Activated T-cell treated with anti-CD3 and anti-CD28 coated beads, Interleukin-2, amount 50 U/mL, for 24 hours (primary cell): ENCODE measurements at regions not wholly inside any gene's neighbourhood (a gene's known extent, or its start where the extent isn't known, plus 50 kb on each side); places are given as distances from the start of the nearest gene placed in this dataset.
"Not testable (repeated sequence)": the region's sequence is repeated elsewhere in the genome, so short reads cannot be mapped to it uniquely, and the experiment has no call there.

ENCODE experiments used
- DNase-seq: peaks from one replicate; pipeline ENCODE4 v3.0.0-alpha.2; 2020
- H3K27ac Mint-ChIP-seq: 2 replicates; pipeline ENCODE4 v1.8.0; 2020; ENCODE audit warnings: mild to moderate bottlenecking, mixed read lengths
- H3K27me3 Mint-ChIP-seq: 2 replicates; pipeline ENCODE4 v1.8.0; 2020; ENCODE audit warnings: mixed read lengths
- H3K36me3 Mint-ChIP-seq: 2 replicates; pipeline ENCODE4 v1.8.0; 2020; ENCODE audit warnings: low read depth, mixed read lengths
- H3K4me1 Mint-ChIP-seq: 2 replicates; pipeline ENCODE4 v1.8.0; 2020; ENCODE audit warnings: low read depth, mixed read lengths
- H3K4me3 Mint-ChIP-seq: 2 replicates; pipeline ENCODE4 v1.8.0; 2020; ENCODE audit warnings: mild to moderate bottlenecking, moderate library complexity, mixed read lengths
- H3K9me3 Mint-ChIP-seq: 2 replicates; pipeline ENCODE4 v1.8.0; 2020; ENCODE audit warnings: mixed read lengths

DNA sequence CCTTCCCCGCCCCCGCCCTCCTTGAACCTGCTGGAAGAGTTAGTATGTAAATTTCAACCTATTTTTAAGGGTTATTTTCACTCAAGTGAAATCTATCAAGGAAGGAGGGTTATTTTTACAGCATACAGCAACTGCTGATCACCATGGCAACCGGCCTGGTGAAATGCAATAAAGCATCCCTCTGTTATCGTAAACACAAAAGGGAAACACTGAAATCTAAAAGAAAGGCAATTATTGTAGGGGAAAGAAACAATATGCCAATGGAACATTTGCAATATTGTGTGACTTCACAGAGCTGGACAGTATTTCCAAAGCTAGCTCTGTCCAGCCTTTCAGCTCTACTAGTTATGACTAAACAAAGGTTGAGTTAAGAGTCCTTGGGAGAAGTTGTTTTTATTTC lies 588.3 kb upstream of the PBX1 start:
- Mint-ChIP-seq H3K9me3 (peaks cover 19% of the 10 kb centered on the region), H3K4me3 (no peak overlapping the region), H3K36me3 (no peaks in the 10 kb centered on the region), H3K4me1 (no peaks in the 10 kb centered on the region), H3K27me3 (no peaks in the 10 kb centered on the region), H3K27ac (no peak overlapping the region)
- DNase-seq, result no peak

DNA sequence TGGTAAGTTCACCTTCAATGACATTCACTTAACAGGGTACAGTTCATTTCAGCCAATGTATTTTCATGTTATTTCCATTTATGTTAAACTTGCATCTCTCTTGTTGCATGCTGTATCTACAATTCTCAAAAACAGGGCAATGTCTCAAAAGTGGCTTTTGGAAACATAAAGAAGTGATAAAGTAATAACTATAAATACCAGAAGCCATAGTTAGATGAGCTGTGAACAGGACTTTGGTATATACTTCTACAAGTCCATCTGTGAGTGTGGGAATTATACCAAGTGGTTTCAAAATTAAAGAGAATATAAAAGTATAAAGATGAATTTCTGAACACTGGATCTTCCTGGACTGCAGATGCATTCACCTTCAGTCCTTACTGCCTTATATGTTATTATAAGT lies 585.4 kb upstream of the PBX1 start:
- H3K4me3 Mint-ChIP-seq, result no peak overlapping the region
- no peaks in the 10 kb centered on the region for H3K27me3 Mint-ChIP-seq
- no peaks in the 10 kb centered on the region for H3K36me3 Mint-ChIP-seq
- no peak for DNase-seq
- no peak overlapping the region for H3K27ac Mint-ChIP-seq
- no peaks in the 10 kb centered on the region for H3K4me1 Mint-ChIP-seq
- peaks cover 20% of the 10 kb centered on the region for H3K9me3 Mint-ChIP-seq

DNA sequence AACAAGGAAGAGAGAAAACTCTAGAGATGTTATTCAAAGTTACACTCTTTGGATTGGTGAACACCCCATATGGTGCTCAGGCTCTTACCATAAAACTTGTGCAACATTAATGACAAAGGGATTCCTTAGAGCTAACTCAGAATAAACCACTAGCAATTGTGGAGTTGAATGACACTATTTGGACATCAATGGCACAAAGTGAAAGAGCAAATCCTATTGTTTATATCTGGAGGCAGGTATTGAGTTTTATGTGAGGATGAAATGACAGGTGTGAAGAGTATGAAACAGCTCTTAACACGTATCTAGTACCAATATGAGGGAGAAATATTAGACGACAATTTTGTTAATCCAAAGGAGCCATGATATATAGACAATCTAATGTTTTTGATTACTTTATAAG lies 584.9 kb upstream of the PBX1 start:
- peaks cover 19% of the 10 kb centered on the region for H3K9me3 Mint-ChIP-seq

DNA sequence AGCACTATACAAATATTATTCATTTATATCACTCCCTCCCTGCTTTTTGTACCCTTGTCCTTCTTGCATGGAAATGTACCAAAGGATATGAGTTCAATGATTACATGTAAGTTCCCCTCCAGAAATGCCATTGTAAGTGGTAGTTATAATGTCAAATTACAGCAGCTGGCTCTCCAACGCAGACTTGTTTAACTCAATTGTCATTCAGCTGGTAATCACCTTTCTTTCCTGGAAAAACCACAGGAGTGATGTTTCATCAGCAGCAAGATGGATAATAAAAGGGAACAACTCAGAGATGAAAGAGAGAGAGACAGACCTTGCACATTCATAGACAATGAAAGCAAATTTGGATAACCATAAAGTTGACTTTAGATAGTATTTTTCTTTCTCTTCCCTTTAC lies 578.6 kb upstream of the PBX1 start:
- Mint-ChIP-seq H3K9me3 (peaks cover 17% of the 10 kb centered on the region), H3K27ac (no peak overlapping the region), H3K4me1 (no peaks in the 10 kb centered on the region), H3K27me3 (no peaks in the 10 kb centered on the region), H3K4me3 (no peak overlapping the region), H3K36me3 (no peaks in the 10 kb centered on the region)
- DNase-seq, result no peak

More for the DNA sequence above, 584.9 kb upstream of the PBX1 start:
- no peak for DNase-seq
- Mint-ChIP-seq H3K27me3 (no peaks in the 10 kb centered on the region), H3K4me1 (no peaks in the 10 kb centered on the region), H3K36me3 (no peaks in the 10 kb centered on the region), H3K27ac (no peak overlapping the region), H3K4me3 (no peak overlapping the region)

DNA sequence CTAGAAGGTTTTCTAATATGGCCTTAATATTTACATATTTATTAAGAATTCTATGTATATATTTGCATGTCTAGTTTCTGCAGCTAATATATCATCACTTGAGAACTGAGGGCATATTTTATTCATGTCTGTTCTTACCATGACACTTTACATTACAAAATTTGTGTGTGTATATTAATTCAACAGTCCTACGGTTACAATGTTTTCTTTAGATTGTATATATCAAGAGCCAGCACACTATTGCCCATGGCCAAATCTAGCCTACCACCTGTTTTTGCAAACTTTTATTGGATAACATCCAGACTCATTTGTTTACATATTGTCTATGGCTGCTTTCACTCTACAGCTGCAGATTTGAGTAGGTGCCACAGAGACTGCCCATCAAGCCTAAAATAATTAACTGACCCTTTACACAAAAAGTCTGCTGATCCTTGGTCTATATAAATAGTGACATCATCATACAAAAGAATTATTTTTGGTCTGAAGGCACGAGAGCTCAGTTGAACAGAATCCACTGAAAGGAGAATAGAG lies 577.4 kb upstream of the PBX1 start:
- Mint-ChIP-seq H3K27me3 (no peaks in the 10 kb centered on the region), H3K4me3 (no peak overlapping the region), H3K9me3 (peaks cover 17% of the 10 kb centered on the region), H3K27ac (no peak overlapping the region), H3K4me1 (no peaks in the 10 kb centered on the region), H3K36me3 (no peaks in the 10 kb centered on the region)
- no peak for DNase-seq

DNA sequence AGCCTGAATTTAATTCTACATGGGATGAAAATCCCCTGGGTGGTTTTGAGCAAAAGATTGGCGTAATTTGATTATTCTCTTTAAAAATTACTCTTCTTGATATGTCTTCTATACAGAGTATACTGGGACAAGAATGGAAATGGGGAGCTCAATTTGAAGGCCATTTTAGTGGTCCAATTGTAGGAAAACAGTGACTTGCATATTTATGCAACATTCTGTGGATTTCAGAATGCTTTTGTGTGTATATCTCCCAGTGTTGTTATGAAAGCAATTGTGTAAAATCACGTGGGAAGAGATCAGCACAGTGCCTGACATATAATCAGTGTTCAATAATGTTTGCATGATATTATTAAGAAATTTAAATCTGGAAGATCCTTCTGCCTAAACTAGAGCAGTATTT lies 575.9 kb upstream of the PBX1 start:
- H3K9me3 Mint-ChIP-seq, result peaks cover 13% of the 10 kb centered on the region

DNA sequence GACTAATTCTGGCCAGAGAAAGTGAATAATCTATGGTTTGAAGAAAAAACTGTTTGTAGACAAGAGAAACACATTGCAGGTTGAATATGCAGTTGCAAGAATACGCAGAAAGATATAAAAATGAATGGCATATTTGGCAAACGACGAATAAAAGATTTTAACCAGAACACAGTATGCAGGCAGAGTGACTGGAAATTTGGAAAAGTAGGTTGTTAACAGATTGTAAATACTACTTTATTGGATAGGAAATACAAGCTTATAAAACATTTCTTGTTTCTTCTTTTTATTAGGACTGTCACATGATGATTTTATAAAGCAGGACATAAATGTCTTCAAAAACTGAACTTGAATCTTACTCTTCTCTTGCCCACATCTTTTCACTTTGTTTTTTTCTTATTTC lies 573.3 kb upstream of the PBX1 start:
- H3K9me3 Mint-ChIP-seq, result peaks cover 10% of the 10 kb centered on the region
- H3K27ac Mint-ChIP-seq, result no peak overlapping the region
- DNase-seq, result no peak
- no peak overlapping the region for H3K4me3 Mint-ChIP-seq
- no peaks in the 10 kb centered on the region for H3K27me3 Mint-ChIP-seq
- H3K36me3 Mint-ChIP-seq, result no peaks in the 10 kb centered on the region
- H3K4me1 Mint-ChIP-seq, result no peaks in the 10 kb centered on the region

More for the DNA sequence above, 575.9 kb upstream of the PBX1 start:
- H3K27ac Mint-ChIP-seq, result no peak overlapping the region
- H3K36me3 Mint-ChIP-seq, result no peaks in the 10 kb centered on the region
- DNase-seq, result no peak
- H3K27me3 Mint-ChIP-seq, result no peaks in the 10 kb centered on the region
- no peak overlapping the region for H3K4me3 Mint-ChIP-seq
- no peaks in the 10 kb centered on the region for H3K4me1 Mint-ChIP-seq

DNA sequence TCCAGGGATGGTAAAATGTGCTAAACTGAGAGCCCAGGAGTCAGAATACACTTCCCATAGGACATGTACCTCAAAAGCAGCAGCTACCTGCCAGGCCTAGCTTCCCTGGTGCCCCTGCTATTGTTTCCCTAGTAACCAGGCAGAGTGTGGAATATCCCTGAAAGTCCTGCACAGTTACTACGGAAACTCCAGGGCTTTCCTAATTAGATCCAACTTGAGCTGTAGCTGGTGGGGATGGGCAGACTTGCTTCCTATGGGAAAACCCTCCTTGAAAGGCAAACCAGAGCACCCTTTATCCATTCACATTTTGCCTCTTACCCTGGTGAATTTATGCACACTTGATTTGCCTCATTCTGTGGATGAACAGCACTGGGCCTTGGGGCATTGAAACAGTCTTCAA lies 559.9 kb upstream of the PBX1 start:
- Mint-ChIP-seq H3K27me3 (no peaks in the 10 kb centered on the region), H3K27ac (no peak overlapping the region), H3K9me3 (peaks cover 41% of the 10 kb centered on the region), H3K4me3 (no peak overlapping the region), H3K36me3 (no peaks in the 10 kb centered on the region), H3K4me1 (no peaks in the 10 kb centered on the region)
- DNase-seq, result no peak

DNA sequence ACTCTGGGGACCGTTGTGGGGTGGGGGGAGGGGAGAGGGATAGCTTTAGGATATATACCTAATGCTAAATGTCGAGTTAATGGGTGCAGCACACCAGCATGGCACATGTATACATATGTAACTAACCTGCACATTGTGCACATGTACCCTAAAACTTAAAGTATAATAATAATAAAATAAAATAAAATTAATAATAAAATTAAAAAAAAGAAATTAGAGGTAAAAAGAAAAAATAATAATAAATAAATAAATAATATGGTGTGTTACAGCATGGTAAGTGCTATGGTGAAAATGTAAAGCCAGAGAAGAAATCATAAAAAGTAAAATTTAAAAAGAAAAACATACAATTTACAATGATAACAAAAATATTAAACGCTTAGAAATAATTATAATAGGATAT lies 552.8 kb upstream of the PBX1 start:
- not testable (repeated sequence) for DNase-seq

DNA sequence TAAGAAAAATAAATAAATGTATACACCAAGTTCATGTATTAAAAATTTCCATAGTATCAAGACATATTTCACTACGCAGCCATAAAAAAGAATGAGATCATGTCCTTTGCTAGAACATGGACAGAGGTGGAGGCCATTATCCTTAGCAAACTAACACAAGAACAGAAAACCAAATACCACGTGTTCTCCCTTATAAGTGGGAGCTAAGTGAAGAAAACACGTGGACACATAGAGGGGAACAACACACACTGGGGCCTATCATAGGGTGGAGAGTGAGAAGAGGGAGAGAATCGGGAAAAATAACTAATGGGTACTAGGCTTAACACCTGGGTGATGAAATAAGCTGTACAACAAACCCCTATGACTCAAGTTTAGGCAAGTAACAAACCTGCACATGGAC lies 552.4 kb upstream of the PBX1 start:
- Mint-ChIP-seq H3K9me3 (peaks cover 42% of the 10 kb centered on the region), H3K4me3 (no peak overlapping the region), H3K27me3 (no peaks in the 10 kb centered on the region), H3K27ac (no peak overlapping the region), H3K4me1 (no peaks in the 10 kb centered on the region), H3K36me3 (no peaks in the 10 kb centered on the region)
- DNase-seq, result no peak

More for the DNA sequence above, 552.8 kb upstream of the PBX1 start:
- not testable (repeated sequence) for H3K27ac Mint-ChIP-seq, H3K36me3 Mint-ChIP-seq, H3K4me1 Mint-ChIP-seq, H3K27me3 Mint-ChIP-seq, H3K4me3 Mint-ChIP-seq
- H3K9me3 Mint-ChIP-seq, result peaks cover 42% of the 10 kb centered on the region

DNA sequence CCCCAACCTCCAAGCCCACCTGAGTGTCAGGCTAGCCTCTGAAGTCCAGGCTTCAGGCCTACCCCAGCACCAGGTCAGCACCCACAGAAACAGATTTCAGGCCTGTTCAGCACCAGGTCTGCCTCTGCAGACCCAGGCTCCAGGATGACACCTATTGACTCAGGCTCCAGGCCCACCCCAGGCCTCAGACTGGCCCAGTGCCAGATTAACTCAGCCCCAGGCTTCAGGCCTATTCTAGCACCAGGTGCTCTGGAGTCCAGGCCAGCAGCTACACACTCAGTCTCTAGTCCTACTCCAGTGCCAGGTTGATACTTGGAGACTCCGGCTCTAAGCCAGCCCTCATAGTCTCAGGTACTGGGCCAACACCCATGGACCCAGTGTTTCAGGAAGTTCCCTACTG lies 541.7 kb upstream of the PBX1 start:
- H3K4me1 Mint-ChIP-seq, result no peaks in the 10 kb centered on the region
- H3K36me3 Mint-ChIP-seq, result no peaks in the 10 kb centered on the region
- H3K4me3 Mint-ChIP-seq, result no peak overlapping the region
- H3K27me3 Mint-ChIP-seq, result no peaks in the 10 kb centered on the region
- H3K9me3 Mint-ChIP-seq, result peaks cover 20% of the 10 kb centered on the region
- no peak overlapping the region for H3K27ac Mint-ChIP-seq
- no peak for DNase-seq

DNA sequence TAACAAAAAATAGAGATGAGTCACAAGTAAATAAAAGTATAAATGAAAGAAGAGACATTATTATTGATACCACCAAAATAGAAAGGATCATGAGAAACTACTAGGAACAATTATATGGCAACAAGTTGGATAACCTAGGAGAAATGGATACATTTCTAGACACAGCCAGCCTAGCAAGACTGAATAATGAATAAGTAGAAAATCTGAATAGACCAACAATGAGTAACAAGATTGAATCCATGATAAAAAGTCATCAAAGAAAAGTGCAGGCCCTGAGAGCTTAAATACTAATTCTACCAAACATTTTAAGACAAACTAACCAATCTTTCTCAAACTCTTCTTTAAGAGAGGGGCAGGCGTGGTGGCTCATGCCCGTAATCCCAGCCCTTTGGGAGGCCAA lies 538.6 kb upstream of the PBX1 start:
- H3K27ac Mint-ChIP-seq, result no peak overlapping the region
- no peak overlapping the region for H3K4me3 Mint-ChIP-seq
- DNase-seq, result no peak
- H3K4me1 Mint-ChIP-seq, result no peaks in the 10 kb centered on the region
- no peaks in the 10 kb centered on the region for H3K36me3 Mint-ChIP-seq
- H3K27me3 Mint-ChIP-seq, result no peaks in the 10 kb centered on the region
- H3K9me3 Mint-ChIP-seq, result peaks cover 21% of the 10 kb centered on the region

DNA sequence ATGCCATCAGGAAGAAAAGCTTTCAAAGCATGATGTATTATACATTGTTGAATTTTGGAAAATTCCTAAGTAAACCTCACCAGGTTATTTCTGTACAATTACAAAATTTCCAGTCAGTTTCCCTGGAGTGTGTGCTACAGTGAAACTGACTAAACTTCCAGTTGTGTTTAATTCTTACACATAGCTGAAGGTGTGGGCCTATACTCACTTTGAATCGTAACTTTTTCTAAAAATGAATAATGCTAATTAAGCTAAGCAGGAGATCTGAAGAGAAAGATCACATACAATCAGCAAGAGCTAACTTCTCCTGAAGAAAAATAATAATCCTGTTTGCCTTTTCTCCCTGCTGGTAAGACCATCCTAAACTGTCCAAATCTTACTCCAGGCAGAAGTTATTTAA lies 537.2 kb upstream of the PBX1 start:
- no peak overlapping the region for H3K27ac Mint-ChIP-seq
- H3K4me1 Mint-ChIP-seq, result no peaks in the 10 kb centered on the region
- no peak for DNase-seq
- peaks cover 19% of the 10 kb centered on the region for H3K9me3 Mint-ChIP-seq
- no peaks in the 10 kb centered on the region for H3K36me3 Mint-ChIP-seq
- no peaks in the 10 kb centered on the region for H3K27me3 Mint-ChIP-seq
- no peak overlapping the region for H3K4me3 Mint-ChIP-seq

DNA sequence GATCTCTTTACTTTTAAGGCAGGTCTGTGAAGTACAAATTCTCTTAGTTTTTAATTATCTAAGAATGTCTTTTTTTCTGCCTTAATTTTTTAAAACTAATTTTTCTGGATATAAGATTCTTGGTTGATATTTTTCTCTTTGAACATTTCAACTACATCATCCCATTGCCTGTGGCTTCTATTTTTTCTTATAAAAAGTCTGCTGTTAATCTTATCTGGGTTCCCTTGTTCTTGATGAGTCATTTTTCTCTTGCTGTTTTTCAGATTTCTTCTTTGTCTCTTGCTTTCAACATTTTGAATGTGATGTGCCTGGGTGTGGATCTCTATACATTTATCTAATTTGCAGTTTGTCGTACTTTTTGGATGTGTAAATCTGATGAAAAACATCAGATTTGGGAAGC lies 525.2 kb upstream of the PBX1 start:
- DNase-seq, result no peak
- no peaks in the 10 kb centered on the region for H3K36me3 Mint-ChIP-seq
- no peaks in the 10 kb centered on the region for H3K27me3 Mint-ChIP-seq
- H3K4me1 Mint-ChIP-seq, result no peaks in the 10 kb centered on the region
- H3K27ac Mint-ChIP-seq, result no peak overlapping the region
- peaks cover 23% of the 10 kb centered on the region for H3K9me3 Mint-ChIP-seq
- H3K4me3 Mint-ChIP-seq, result no peak overlapping the region

DNA sequence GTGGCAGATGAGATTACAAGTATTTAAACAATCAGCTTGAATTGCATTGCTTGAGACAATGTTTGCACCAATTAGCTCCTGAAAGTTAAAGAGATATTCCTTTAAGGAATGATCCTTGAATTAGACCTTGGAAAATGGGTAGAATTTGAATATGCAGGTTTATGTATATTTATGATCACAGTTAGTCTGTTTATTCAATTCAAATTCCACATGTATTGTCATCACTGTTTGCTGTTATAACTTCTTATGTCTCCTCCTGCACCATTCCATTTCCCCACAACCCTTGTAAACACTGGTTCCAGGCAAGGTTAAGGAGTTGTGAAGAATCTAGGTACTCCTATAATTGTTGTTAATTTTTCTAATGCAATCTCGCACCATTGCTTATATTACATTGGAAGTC lies 518.2 kb upstream of the PBX1 start:
- peaks cover 2% of the 10 kb centered on the region for H3K9me3 Mint-ChIP-seq
- DNase-seq, result no peak
- no peaks in the 10 kb centered on the region for H3K27me3 Mint-ChIP-seq
- H3K4me1 Mint-ChIP-seq, result no peaks in the 10 kb centered on the region
- H3K36me3 Mint-ChIP-seq, result no peaks in the 10 kb centered on the region
- H3K27ac Mint-ChIP-seq, result no peak overlapping the region
- no peak overlapping the region for H3K4me3 Mint-ChIP-seq

DNA sequence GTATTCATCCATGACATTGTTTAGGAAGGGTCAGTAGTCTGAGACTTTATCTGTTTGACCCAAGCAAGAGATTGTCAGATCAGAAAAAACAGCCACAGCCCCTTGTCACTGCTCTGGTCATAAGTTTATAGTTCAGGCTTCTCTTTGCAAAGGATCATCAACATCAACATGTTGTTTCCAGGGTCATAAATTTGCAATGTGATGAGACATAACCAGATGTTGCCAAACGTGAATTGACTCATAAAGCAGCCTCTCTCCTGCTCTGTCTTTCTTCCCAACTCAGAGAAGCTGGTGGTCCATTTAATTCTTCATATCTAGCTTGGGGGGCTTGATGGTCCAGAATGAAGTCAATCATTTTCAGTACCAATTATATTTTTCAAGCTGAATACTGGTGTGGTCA lies 507.2 kb upstream of the PBX1 start:
- no peak overlapping the region for H3K4me3 Mint-ChIP-seq
- no peak for DNase-seq
- peaks cover 17% of the 10 kb centered on the region for H3K9me3 Mint-ChIP-seq
- H3K4me1 Mint-ChIP-seq, result no peaks in the 10 kb centered on the region
- H3K27me3 Mint-ChIP-seq, result no peaks in the 10 kb centered on the region
- no peak overlapping the region for H3K27ac Mint-ChIP-seq
- H3K36me3 Mint-ChIP-seq, result no peaks in the 10 kb centered on the region
